Neural cell (in vitro differentiated cells): ENCODE measurements at regions not wholly inside any gene's neighbourhood (a gene's known extent, or its start where the extent isn't known, plus 50 kb on each side); places are given as distances from the start of the nearest gene placed in this dataset.
A peak's percentile ranks its signal among the peaks of the same experiment; 100 is the strongest.

Source experiments
- H2AFZ ChIP-seq: fragments of 200-600, 300-800 bp; sonication (generic), shearing (Covaris generic); 2 replicates; pipeline ENCODE4 v1.6.0; 2014; ENCODE audit warnings: low read depth, mild to moderate bottlenecking, antibody characterized with exemption, low read length, moderate library complexity
- H3F3A ChIP-seq: fragments of 200-600 bp; shearing (Covaris generic); 2 replicates; pipeline ENCODE4 v1.6.1; 2016; ENCODE audit warnings: mild to moderate bottlenecking, moderate library complexity, mixed read lengths, antibody characterized with exemption, low read length; ENCODE audit not compliant: insufficient read depth, poor library complexity, severe bottlenecking
- H3K27ac ChIP-seq: fragments of 200-600, 300-800 bp; sonication (generic), shearing (Covaris generic); 2 replicates; pipeline ENCODE4 v1.5.1; 2014; ENCODE audit warnings: mild to moderate bottlenecking, low read length, moderate library complexity
- H3K27me3 ChIP-seq: fragments of 300-800, 200-600 bp; sonication (generic), shearing (Covaris generic); 2 replicates; pipeline ENCODE4 v1.6.0; 2014; ENCODE audit warnings: mild to moderate bottlenecking, low read depth, low read length, moderate library complexity; ENCODE audit not compliant: insufficient read depth
- H3K36me3 ChIP-seq: fragments of 300-800, 200-600 bp; sonication (generic), shearing (Covaris generic); 2 replicates; pipeline ENCODE4 v1.5.1; 2014; ENCODE audit warnings: mild to moderate bottlenecking, antibody characterized with exemption, low read length, moderate library complexity; ENCODE audit not compliant: insufficient read depth
- H3K4me2 ChIP-seq: fragments of 300-800, 200-600 bp; sonication (generic), shearing (Covaris generic); 2 replicates; pipeline ENCODE4 v1.6.0; 2014; ENCODE audit warnings: mild to moderate bottlenecking, low read length
- H3K4me3 ChIP-seq: fragments of 300-800, 200-600 bp; sonication (generic), shearing (Covaris generic); 2 replicates; pipeline ENCODE4 v1.5.1; 2014; ENCODE audit warnings: mild to moderate bottlenecking, low read length, moderate library complexity
- H3K79me2 ChIP-seq: fragments of 200-600 bp; shearing (Covaris generic); replicated peaks from 2 replicates; pipeline ENCODE4 v1.6.0; 2014; ENCODE audit warnings: mild to moderate bottlenecking, low read length, moderate library complexity; ENCODE audit not compliant: insufficient read depth
- H3K9ac ChIP-seq: fragments of 300-800, 200-600 bp; sonication (generic), shearing (Covaris generic); 2 replicates; pipeline ENCODE4 v1.6.1; 2016; ENCODE audit warnings: mild to moderate bottlenecking, low read length, mixed read lengths
- H3K9me2 ChIP-seq: fragments of 200-600 bp; shearing (Covaris generic); 2 replicates; pipeline ENCODE4 v1.6.1; 2016; ENCODE audit warnings: mild to moderate bottlenecking, low read length, mixed read lengths; ENCODE audit not compliant: insufficient read depth
- H3K9me3 ChIP-seq: fragments of 200-600, 300-800 bp; sonication (generic), shearing (Covaris generic); 2 replicates; pipeline ENCODE4 v1.6.1; 2016; ENCODE audit warnings: mild to moderate bottlenecking, mixed run types, low read length, moderate library complexity, mixed read lengths
- H4K20me1 ChIP-seq: fragments of 200-600 bp; shearing (Covaris generic); 2 replicates; pipeline ENCODE4 v1.6.1; 2016; ENCODE audit warnings: mild to moderate bottlenecking, mixed run types; ENCODE audit not compliant: insufficient read depth
- CTCF ChIP-seq: fragments of 450-650 bp; IDR thresholded peaks from 2 replicates; pipeline ENCODE4 v1.5.1; 2014; ENCODE audit warnings: antibody characterized with exemption, mild to moderate bottlenecking, moderate library complexity; ENCODE audit not compliant: poor library complexity, severe bottlenecking
- EP300 ChIP-seq: fragments of 450-650 bp; conservative IDR thresholded peaks from 2 replicates; pipeline ENCODE4 v1.6.1; 2014; ENCODE audit warnings: antibody characterized with exemption, mild to moderate bottlenecking, moderate library complexity; ENCODE audit not compliant: poor library complexity, severe bottlenecking
- EZH2 ChIP-seq: fragments of 200-600, 300-800 bp; shearing (Covaris generic), sonication (generic); IDR thresholded peaks from 2 replicates; pipeline ENCODE4 v1.6.1; 2014; ENCODE audit warnings: antibody characterized with exemption, low read length, borderline replicate concordance, mild to moderate bottlenecking; ENCODE audit not compliant: insufficient read depth, poor library complexity, severe bottlenecking
- MXI1 ChIP-seq: fragments of 450-650 bp; conservative IDR thresholded peaks from 2 replicates; pipeline ENCODE4 v1.6.1; 2014; ENCODE audit warnings: antibody characterized with exemption, mild to moderate bottlenecking; ENCODE audit not compliant: poor library complexity, severe bottlenecking
- POLR2AphosphoS5 ChIP-seq: IDR thresholded peaks from 2 replicates; pipeline ENCODE4 v1.6.1; 2012
- RAD21 ChIP-seq: fragments of 450-650 bp; conservative IDR thresholded peaks from 2 replicates; pipeline ENCODE4 v1.6.1; 2014; ENCODE audit warnings: antibody characterized with exemption, mild to moderate bottlenecking, moderate library complexity
- SMC3 ChIP-seq: fragments of 450-650 bp; conservative IDR thresholded peaks from 2 replicates; pipeline ENCODE4 v1.6.1; 2014; ENCODE audit warnings: antibody characterized with exemption, mild to moderate bottlenecking, moderate library complexity; ENCODE audit not compliant: poor library complexity
- TAF1 ChIP-seq: IDR thresholded peaks from 2 replicates; pipeline ENCODE4 v1.6.1; 2012; ENCODE audit warnings: low read depth
- TF ChIP-seq, protein P1 (sequence below): IDR thresholded peaks from 2 replicates; pipeline ENCODE4 v1.6.1; 2012; ENCODE audit warnings: borderline replicate concordance

DNA sequence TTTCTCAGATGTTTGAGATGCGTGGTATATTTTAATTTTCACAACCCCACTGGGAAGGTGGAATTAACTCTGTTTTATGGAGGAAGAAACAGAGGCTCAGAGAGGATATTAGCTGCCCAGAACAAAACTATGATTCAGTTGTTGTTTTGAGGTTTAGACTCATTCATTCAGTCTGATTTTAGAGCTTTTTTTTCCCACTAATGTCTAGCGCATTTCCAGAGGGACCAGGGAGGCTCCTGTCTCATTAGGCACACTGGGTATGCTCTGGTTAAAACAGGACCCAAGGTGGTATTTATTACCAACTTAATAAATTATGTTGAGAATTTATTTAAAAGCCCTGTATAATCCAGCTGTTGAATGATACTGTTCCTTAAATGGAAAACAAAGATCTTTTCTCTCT lies 272.0 kb upstream of the RGMA start:
- no peak for TF ChIP-seq TAF1
- no peak for TF ChIP-seq EZH2
- no peak for TF ChIP-seq POLR2AphosphoS5
- no peak for TF ChIP-seq MXI1
- no peak for TF ChIP-seq CTCF
- TF ChIP-seq, protein P1, sequence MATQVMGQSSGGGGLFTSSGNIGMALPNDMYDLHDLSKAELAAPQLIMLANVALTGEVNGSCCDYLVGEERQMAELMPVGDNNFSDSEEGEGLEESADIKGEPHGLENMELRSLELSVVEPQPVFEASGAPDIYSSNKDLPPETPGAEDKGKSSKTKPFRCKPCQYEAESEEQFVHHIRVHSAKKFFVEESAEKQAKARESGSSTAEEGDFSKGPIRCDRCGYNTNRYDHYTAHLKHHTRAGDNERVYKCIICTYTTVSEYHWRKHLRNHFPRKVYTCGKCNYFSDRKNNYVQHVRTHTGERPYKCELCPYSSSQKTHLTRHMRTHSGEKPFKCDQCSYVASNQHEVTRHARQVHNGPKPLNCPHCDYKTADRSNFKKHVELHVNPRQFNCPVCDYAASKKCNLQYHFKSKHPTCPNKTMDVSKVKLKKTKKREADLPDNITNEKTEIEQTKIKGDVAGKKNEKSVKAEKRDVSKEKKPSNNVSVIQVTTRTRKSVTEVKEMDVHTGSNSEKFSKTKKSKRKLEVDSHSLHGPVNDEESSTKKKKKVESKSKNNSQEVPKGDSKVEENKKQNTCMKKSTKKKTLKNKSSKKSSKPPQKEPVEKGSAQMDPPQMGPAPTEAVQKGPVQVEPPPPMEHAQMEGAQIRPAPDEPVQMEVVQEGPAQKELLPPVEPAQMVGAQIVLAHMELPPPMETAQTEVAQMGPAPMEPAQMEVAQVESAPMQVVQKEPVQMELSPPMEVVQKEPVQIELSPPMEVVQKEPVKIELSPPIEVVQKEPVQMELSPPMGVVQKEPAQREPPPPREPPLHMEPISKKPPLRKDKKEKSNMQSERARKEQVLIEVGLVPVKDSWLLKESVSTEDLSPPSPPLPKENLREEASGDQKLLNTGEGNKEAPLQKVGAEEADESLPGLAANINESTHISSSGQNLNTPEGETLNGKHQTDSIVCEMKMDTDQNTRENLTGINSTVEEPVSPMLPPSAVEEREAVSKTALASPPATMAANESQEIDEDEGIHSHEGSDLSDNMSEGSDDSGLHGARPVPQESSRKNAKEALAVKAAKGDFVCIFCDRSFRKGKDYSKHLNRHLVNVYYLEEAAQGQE = no peak
- TF ChIP-seq SMC3 = no peak
- TF ChIP-seq RAD21 = no peak
- TF ChIP-seq EP300 = no peak

GRCh38 chr15:93360318-93360717 lies 271.3 kb upstream of the RGMA start:
- Histone ChIP-seq H3K27ac (peak overlapping the region; percentile 43), H3K9me2 (no peaks in the 10 kb centered on the region), H3K27me3 (no peaks in the 10 kb centered on the region), H3F3A (no peaks in the 10 kb centered on the region), H3K36me3 (no peaks in the 10 kb centered on the region), H3K9ac (peak overlapping the region; percentile 30), H3K4me2 (peak overlapping the region; percentile 57), H3K9me3 (no peaks in the 10 kb centered on the region), H3K79me2 (peaks cover 9% of the 10 kb centered on the region), H3K4me3 (peak overlapping the region; percentile 26), H4K20me1 (no peaks in the 10 kb centered on the region), H2AFZ (no peak overlapping the region)
- TF ChIP-seq, protein P1 = peak; percentile 42
- no peak for TF ChIP-seq EP300

More for the DNA sequence above, 272.0 kb upstream of the RGMA start:
- Histone ChIP-seq H3K9ac (no peak overlapping the region), H3K9me2 (no peaks in the 10 kb centered on the region), H3K36me3 (no peaks in the 10 kb centered on the region), H3K9me3 (no peaks in the 10 kb centered on the region), H3K79me2 (peaks cover 9% of the 10 kb centered on the region), H4K20me1 (no peaks in the 10 kb centered on the region), H3K27ac (no peak overlapping the region), H3F3A (no peaks in the 10 kb centered on the region), H3K4me3 (peak overlapping the region; percentile 26), H3K27me3 (no peaks in the 10 kb centered on the region), H3K4me2 (no peak overlapping the region), H2AFZ (no peak overlapping the region)
